K562 (cell line): ENCODE measurements at regions not wholly inside any gene's neighbourhood (a gene's known extent, or its start where the extent isn't known, plus 50 kb on each side); places are given as distances from the start of the nearest gene placed in this dataset.
A peak's percentile ranks its signal among the peaks of the same experiment; 100 is the strongest.

Experiments
- CUX1 ChIP-seq: fragments of 200-800 bp; sonication (Bioruptor generic); IDR thresholded peaks from 2 replicates; pipeline ENCODE4 v1.6.1; 2016; ENCODE audit warnings: missing genetic modification characterization, missing compliant biosample characterization
- RAD21 ChIP-seq, 2 experiments: fragments of 250-450 bp in 1 of 2; fragments of 450-650 bp in 1 of 2; sonication (Bioruptor Pico) in 1 of 2; formaldehyde crosslinking in 1 of 2; IDR thresholded peaks in 1 of 2; conservative IDR thresholded peaks in 1 of 2; 2 replicates each; pipeline versions ENCODE4 v1.4.0 to v1.8.0; 2020 to 2022; ENCODE audit warnings: mild to moderate bottlenecking in 2 of 2, moderate library complexity in 1 of 2
- REST ChIP-seq, 2 experiments: fragments of 450-650 bp; formaldehyde crosslinking in 1 of 2; IDR thresholded peaks; 2 replicates each; pipeline versions ENCODE4 v1.4.0 to v1.6.1; 2014 to 2020; ENCODE audit warnings: mild to moderate bottlenecking in 2 of 2, borderline replicate concordance in 1 of 2, low read depth in 1 of 2
- RREB1 ChIP-seq: fragments of 250-450 bp; sonication (Bioruptor Pico); IDR thresholded peaks from 2 replicates; pipeline ENCODE4 v1.4.0; 2020
- SMARCA4 ChIP-seq: fragments of 450-650 bp; IDR thresholded peaks from 2 replicates; pipeline ENCODE4 v1.6.1; 2016
- ZFX ChIP-seq: sonication (generic); formaldehyde crosslinking; IDR thresholded peaks from 2 replicates; pipeline ENCODE4 v1.8.0; 2022; ENCODE audit warnings: mild to moderate bottlenecking, missing genetic modification reagents, moderate library complexity

- TF ChIP-seq CUX1 (CRISPR knock-in tag) (no peak), ZFX (CRISPR knock-in tag) (0 out of 2 replicates have a peak, but pooled peaks have one; percentile 6), REST (IDR thresholded peaks at IDR 0.05; ENCODE audit: borderline replicate concordance) (peak; percentile 28; the same call in 1 of the 2 replicates), REST (CRISPR knock-in tag; IDR thresholded peaks at IDR 0.05; ENCODE audit: low read depth) (no peak), RAD21 (CRISPR knock-in tag; conservative IDR thresholded peaks at IDR 0.05 in 1 of 2, IDR thresholded peaks at IDR 0.05 in 1 of 2) (no peak), RREB1 (CRISPR knock-in tag) (no peak), SMARCA4 (no peak)
Measured at GRCh38 chr22:46086577-46087335, 63.6 kb upstream of the PPARA start (continued).
